DND-41 (cell line): ENCODE measurements at regions not wholly inside any gene's neighbourhood (a gene's known extent, or its start where the extent isn't known, plus 50 kb on each side); places are given as distances from the start of the nearest gene placed in this dataset.

Source experiments
- EZH2 ChIP-seq: IDR thresholded peaks from 3 replicates; pipeline ENCODE4 v1.6.1; 2012; ENCODE audit warnings: borderline replicate concordance, low read depth, mild to moderate bottlenecking, moderate library complexity, low read length, inconsistent platforms; ENCODE audit not compliant: severe bottlenecking
- TF ChIP-seq, protein P1 (sequence below): IDR thresholded peaks from 2 replicates; pipeline ENCODE4 v1.5.1; 2012; ENCODE audit warnings: borderline replicate concordance, low read length, moderate library complexity, mild to moderate bottlenecking; ENCODE audit not compliant: poor library complexity, severe bottlenecking; ENCODE audit errors: extremely low read depth

DNA sequence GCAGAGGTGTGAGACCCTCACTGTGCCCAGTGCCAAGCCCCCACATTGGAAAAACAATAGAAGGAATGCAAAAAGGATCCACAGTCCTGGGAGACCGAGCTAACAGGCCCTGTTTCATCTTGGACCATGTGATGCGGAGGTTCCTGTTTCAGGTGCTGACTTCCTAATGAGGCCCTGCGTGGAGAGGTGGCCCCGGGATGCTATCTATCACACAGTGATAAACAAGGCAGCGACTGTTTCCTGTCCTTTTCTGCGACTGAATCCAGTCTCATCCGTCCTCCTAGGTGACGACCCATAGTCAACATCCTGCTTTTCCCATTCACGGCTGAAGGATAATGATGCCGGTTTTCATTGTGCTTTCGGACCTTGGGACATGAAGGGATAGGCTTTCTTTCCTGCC, 56.4 kb upstream of the BOD1 start:
- TF ChIP-seq, protein P1, sequence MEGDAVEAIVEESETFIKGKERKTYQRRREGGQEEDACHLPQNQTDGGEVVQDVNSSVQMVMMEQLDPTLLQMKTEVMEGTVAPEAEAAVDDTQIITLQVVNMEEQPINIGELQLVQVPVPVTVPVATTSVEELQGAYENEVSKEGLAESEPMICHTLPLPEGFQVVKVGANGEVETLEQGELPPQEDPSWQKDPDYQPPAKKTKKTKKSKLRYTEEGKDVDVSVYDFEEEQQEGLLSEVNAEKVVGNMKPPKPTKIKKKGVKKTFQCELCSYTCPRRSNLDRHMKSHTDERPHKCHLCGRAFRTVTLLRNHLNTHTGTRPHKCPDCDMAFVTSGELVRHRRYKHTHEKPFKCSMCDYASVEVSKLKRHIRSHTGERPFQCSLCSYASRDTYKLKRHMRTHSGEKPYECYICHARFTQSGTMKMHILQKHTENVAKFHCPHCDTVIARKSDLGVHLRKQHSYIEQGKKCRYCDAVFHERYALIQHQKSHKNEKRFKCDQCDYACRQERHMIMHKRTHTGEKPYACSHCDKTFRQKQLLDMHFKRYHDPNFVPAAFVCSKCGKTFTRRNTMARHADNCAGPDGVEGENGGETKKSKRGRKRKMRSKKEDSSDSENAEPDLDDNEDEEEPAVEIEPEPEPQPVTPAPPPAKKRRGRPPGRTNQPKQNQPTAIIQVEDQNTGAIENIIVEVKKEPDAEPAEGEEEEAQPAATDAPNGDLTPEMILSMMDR = no peak
- TF ChIP-seq EZH2 = no peak
